GM12864 (cell line): ENCODE measurements at regions not wholly inside any gene's neighbourhood (a gene's known extent, or its start where the extent isn't known, plus 50 kb on each side); places are given as distances from the start of the nearest gene placed in this dataset.
"Not testable (repeated sequence)": the region's sequence is repeated elsewhere in the genome, so short reads cannot be mapped to it uniquely, and the experiment has no call there.

Experiments used
- DNase-seq: peaks from one replicate; pipeline ENCODE4 v3.0.0-alpha.2; 2011; ENCODE audit warnings: low read depth
- H3K4me3 ChIP-seq: 2 replicates; pipeline ENCODE4 v1.5.1; 2011; ENCODE audit warnings: mild to moderate bottlenecking, low read depth, low read length, control low read depth
- CTCF ChIP-seq: IDR thresholded peaks from 2 replicates; pipeline ENCODE4 v1.5.1; 2011; ENCODE audit warnings: low read depth, mild to moderate bottlenecking, moderate library complexity, low read length, control low read depth, inconsistent platforms; ENCODE audit errors: missing control alignments

GRCh38 chr16:60792437-60792836 lies 1243.8 kb downstream of the CDH8 start:
- H3K4me3 ChIP-seq = no peak overlapping the region
- DNase-seq = no peak
- TF ChIP-seq CTCF = no peak

DNA sequence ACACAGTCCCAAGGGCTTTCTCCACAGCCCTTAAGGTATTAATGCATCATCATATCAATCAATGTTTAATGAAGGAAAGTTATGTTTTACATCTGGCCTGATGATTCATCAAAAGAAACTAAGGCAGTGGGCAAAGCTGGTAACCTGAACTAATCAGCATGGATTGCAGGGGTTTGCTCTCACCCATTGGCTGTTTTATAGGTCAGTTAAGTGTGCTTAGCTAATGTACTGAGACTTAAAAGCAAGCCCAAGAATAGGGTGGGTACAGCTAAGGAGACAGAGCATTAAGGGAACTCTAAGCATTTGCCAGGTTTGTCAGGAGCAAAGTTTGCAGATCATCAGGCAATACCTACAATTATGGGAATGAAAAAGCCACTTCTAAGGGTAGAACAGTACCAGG lies 1247.6 kb downstream of the CDH8 start:
- no peak for TF ChIP-seq CTCF
- DNase-seq = no peak
- H3K4me3 ChIP-seq = no peak overlapping the region

- no peak for DNase-seq
- no peak overlapping the region for H3K4me3 ChIP-seq
- TF ChIP-seq CTCF = no peak
These were observed 1260.0 kb downstream of the CDH8 start for GRCh38 chr16:60776281-60776680.

DNA sequence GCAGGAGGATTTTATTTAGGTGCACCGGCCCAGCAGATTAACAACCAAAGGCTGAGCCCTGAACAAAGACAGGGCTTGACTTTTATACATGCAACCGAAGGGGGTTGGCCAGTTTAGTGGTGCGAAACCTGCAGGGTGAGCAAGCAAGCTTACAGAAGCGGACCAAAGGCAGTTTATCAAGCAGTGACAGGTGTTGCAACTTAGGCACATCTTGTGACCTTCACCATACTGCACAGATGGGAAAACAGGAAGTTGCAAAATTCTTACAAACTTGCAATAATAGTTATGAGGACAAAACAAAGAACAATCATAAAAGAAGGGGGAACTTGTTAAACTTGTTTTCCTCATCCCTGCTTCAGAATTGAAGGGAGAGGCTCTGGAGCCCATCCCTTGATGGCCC lies 1265.1 kb downstream of the CDH8 start:
- no peak for TF ChIP-seq CTCF
- H3K4me3 ChIP-seq = no peak overlapping the region
- no peak for DNase-seq

- H3K4me3 ChIP-seq, DNase-seq: not testable (repeated sequence)
These were observed 1265.9 kb downstream of the CDH8 start for GRCh38 chr16:60770384-60770783.

- H3K4me3 ChIP-seq = no peak overlapping the region
- no peak for TF ChIP-seq CTCF
- DNase-seq = no peak
These were observed 1272.4 kb downstream of the CDH8 start for GRCh38 chr16:60763869-60764268.

DNA sequence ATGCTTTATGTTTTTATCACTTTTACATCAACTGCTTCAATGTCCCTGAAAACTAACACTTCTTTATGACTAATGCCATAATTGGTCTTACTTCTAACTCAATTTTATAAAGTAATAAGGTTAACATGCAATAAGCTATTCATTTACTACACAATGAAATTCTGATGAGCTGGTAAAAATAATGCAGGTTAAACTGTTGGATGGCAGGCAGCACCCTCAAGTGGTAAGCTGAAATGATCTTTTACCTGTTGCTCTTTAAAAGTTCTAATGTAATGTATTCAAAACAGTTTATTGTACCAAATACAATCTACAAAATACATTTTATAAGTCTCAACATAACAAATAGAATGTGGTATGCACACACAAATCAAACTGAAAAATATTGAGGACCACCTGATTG lies 1280.3 kb downstream of the CDH8 start:
- no peak for DNase-seq
- no peak overlapping the region for H3K4me3 ChIP-seq
- TF ChIP-seq CTCF = no peak

DNA sequence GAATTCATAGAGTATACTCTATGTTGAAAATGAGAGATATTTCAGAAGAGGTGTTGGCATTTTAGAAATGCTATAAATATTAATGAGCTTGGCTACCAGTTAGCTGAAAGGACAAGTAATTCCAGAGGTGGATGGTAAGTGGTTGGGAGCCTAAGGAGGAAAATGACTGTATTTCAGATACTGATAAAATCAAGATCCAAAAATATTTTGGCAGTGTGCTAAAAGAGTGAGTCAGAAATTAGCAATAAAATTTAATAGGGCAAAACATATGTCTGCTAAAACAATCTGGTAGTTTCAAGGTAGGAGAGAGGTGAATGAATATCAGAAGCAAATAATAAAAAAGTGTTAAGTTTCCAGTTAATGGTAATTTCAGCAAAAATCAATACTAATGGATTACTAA lies 1287.9 kb downstream of the CDH8 start:
- no peak for TF ChIP-seq CTCF
- H3K4me3 ChIP-seq = no peak overlapping the region
- no peak for DNase-seq
